ENCODE measurements at regions not wholly inside any gene's neighbourhood (a gene's known extent, or its start where the extent isn't known, plus 50 kb on each side); places are given as distances from the start of the nearest gene placed in this dataset.

DNA sequence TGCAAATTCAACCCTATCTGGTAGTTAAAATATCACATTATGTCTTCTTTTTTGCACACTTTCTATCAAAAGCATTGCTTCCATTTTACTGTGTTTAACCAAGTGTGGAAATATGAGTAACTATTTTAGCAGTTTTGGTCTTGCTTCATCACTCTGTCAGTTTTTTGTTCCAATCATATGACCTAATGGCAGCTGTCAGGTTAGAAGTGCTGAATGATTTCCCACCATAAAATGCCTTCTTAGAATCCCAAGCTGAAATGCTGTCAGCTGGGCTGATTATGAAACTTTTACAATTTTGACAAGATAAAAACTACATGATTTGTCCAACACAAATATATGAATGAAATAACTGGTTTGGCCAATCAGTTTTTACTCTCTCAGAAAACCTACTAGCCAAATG, 1654.6 kb upstream of the RAG2 start:
- H2AFZ ChIP-seq (ENCODE audit: control insufficient read depth, low read depth, low read length), result no peak overlapping the region
- RAD21 ChIA-PET (ENCODE audit: unreplicated experiment), result no interaction called here
- H3K9me3 ChIP-seq (replicated peaks; ENCODE audit: control insufficient read depth, insufficient read depth, low read length), result no peaks in the 10 kb centered on the region
- intact Hi-C loops (cut with micrococcal nuclease; ENCODE audit: unreplicated experiment) (no loop called here), in situ Hi-C loops (cut with MboI) (no loop called here)
- H3K9ac ChIP-seq (ENCODE audit: control insufficient read depth, insufficient read depth, low read length), result no peak overlapping the region
- no peaks in the 10 kb centered on the region for H3K36me3 ChIP-seq (ENCODE audit: control insufficient read depth in 2 of 2, insufficient read depth in 2 of 2, low read length in 1 of 2)
- H3K27me3 ChIP-seq (replicated peaks in 1 of 2; ENCODE audit: control insufficient read depth in 2 of 2, insufficient read depth in 2 of 2, low read length in 1 of 2), result no peaks in the 10 kb centered on the region
- FAIRE-seq (no peak), ATAC-seq (no peak), DNase-seq (ENCODE audit: low read depth, low spot score) (no peak)
- H3K4me3 ChIP-seq, result no peak overlapping the region
- BruUV-seq (replicated peaks), result no TSS peak
- no peaks in the 10 kb centered on the region for H3K4me1 ChIP-seq (ENCODE audit: control insufficient read depth, insufficient read depth, low read length)
- CTCF ChIA-PET, result no interaction called here
- no peak overlapping the region for H3K27ac ChIP-seq (ENCODE audit: control insufficient read depth, insufficient read depth)
- POLR2A ChIA-PET, result no interaction called here
- H3K4me2 ChIP-seq (ENCODE audit: control insufficient read depth, insufficient read depth), result no peak overlapping the region
- SMC1A ChIA-PET (ENCODE audit: uncharacterized antibody, unreplicated experiment), result no interaction called here
- no peaks in the 10 kb centered on the region for H4K20me1 ChIP-seq (ENCODE audit: control insufficient read depth, insufficient read depth)
- no peaks in the 10 kb centered on the region for H3K79me2 ChIP-seq (ENCODE audit: control insufficient read depth, insufficient read depth, low read length)
- TF ChIP-seq KLF5 (IDR thresholded peaks at IDR 0.05; ENCODE audit: partially characterized antibody) (no peak), RAD51 (IDR thresholded peaks at IDR 0.05) (no peak), JUNB (IDR thresholded peaks at IDR 0.05) (no peak), HDAC2 (IDR thresholded peaks at IDR 0.05) (no peak), PAX5 (IDR thresholded peaks at IDR 0.05; ENCODE audit: borderline replicate concordance, low read depth, low read length) (no peak), FOS (IDR thresholded peaks at IDR 0.05; ENCODE audit: borderline replicate concordance, extremely low read depth, insufficient read length) (no peak), ZNF274 (IDR thresholded peaks at IDR 0.05; ENCODE audit: insufficient read depth, insufficient read length) (no peak), IKZF1 (conservative IDR thresholded peaks at IDR 0.05) (no peak), KDM1A (IDR thresholded peaks at IDR 0.05; ENCODE audit: borderline replicate concordance) (no peak), ZBED1 (IDR thresholded peaks at IDR 0.05; ENCODE audit: borderline replicate concordance) (no peak), TARDBP (IDR thresholded peaks at IDR 0.05; ENCODE audit: borderline replicate concordance) (no peak)
- TF ChIP-seq, protein P1, sequence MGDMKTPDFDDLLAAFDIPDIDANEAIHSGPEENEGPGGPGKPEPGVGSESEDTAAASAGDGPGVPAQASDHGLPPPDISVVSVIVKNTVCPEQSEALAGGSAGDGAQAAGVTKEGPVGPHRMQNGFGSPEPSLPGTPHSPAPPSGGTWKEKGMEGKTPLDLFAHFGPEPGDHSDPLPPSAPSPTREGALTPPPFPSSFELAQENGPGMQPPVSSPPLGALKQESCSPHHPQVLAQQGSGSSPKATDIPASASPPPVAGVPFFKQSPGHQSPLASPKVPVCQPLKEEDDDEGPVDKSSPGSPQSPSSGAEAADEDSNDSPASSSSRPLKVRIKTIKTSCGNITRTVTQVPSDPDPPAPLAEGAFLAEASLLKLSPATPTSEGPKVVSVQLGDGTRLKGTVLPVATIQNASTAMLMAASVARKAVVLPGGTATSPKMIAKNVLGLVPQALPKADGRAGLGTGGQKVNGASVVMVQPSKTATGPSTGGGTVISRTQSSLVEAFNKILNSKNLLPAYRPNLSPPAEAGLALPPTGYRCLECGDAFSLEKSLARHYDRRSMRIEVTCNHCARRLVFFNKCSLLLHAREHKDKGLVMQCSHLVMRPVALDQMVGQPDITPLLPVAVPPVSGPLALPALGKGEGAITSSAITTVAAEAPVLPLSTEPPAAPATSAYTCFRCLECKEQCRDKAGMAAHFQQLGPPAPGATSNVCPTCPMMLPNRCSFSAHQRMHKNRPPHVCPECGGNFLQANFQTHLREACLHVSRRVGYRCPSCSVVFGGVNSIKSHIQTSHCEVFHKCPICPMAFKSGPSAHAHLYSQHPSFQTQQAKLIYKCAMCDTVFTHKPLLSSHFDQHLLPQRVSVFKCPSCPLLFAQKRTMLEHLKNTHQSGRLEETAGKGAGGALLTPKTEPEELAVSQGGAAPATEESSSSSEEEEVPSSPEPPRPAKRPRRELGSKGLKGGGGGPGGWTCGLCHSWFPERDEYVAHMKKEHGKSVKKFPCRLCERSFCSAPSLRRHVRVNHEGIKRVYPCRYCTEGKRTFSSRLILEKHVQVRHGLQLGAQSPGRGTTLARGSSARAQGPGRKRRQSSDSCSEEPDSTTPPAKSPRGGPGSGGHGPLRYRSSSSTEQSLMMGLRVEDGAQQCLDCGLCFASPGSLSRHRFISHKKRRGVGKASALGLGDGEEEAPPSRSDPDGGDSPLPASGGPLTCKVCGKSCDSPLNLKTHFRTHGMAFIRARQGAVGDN (IDR thresholded peaks at IDR 0.05), result no peak
- TF ChIP-seq, protein P2, sequence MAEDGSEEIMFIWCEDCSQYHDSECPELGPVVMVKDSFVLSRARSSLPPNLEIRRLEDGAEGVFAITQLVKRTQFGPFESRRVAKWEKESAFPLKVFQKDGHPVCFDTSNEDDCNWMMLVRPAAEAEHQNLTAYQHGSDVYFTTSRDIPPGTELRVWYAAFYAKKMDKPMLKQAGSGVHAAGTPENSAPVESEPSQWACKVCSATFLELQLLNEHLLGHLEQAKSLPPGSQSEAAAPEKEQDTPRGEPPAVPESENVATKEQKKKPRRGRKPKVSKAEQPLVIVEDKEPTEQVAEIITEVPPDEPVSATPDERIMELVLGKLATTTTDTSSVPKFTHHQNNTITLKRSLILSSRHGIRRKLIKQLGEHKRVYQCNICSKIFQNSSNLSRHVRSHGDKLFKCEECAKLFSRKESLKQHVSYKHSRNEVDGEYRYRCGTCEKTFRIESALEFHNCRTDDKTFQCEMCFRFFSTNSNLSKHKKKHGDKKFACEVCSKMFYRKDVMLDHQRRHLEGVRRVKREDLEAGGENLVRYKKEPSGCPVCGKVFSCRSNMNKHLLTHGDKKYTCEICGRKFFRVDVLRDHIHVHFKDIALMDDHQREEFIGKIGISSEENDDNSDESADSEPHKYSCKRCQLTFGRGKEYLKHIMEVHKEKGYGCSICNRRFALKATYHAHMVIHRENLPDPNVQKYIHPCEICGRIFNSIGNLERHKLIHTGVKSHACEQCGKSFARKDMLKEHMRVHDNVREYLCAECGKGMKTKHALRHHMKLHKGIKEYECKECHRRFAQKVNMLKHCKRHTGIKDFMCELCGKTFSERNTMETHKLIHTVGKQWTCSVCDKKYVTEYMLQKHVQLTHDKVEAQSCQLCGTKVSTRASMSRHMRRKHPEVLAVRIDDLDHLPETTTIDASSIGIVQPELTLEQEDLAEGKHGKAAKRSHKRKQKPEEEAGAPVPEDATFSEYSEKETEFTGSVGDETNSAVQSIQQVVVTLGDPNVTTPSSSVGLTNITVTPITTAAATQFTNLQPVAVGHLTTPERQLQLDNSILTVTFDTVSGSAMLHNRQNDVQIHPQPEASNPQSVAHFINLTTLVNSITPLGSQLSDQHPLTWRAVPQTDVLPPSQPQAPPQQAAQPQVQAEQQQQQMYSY (CRISPR knock-in tag; IDR thresholded peaks at IDR 0.05), result no peak
- TF ChIP-seq, protein P3, sequence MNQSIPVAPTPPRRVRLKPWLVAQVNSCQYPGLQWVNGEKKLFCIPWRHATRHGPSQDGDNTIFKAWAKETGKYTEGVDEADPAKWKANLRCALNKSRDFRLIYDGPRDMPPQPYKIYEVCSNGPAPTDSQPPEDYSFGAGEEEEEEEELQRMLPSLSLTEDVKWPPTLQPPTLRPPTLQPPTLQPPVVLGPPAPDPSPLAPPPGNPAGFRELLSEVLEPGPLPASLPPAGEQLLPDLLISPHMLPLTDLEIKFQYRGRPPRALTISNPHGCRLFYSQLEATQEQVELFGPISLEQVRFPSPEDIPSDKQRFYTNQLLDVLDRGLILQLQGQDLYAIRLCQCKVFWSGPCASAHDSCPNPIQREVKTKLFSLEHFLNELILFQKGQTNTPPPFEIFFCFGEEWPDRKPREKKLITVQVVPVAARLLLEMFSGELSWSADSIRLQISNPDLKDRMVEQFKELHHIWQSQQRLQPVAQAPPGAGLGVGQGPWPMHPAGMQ (IDR thresholded peaks at IDR 0.05; ENCODE audit: borderline replicate concordance), result no peak
- TF ChIP-seq, protein P4, sequence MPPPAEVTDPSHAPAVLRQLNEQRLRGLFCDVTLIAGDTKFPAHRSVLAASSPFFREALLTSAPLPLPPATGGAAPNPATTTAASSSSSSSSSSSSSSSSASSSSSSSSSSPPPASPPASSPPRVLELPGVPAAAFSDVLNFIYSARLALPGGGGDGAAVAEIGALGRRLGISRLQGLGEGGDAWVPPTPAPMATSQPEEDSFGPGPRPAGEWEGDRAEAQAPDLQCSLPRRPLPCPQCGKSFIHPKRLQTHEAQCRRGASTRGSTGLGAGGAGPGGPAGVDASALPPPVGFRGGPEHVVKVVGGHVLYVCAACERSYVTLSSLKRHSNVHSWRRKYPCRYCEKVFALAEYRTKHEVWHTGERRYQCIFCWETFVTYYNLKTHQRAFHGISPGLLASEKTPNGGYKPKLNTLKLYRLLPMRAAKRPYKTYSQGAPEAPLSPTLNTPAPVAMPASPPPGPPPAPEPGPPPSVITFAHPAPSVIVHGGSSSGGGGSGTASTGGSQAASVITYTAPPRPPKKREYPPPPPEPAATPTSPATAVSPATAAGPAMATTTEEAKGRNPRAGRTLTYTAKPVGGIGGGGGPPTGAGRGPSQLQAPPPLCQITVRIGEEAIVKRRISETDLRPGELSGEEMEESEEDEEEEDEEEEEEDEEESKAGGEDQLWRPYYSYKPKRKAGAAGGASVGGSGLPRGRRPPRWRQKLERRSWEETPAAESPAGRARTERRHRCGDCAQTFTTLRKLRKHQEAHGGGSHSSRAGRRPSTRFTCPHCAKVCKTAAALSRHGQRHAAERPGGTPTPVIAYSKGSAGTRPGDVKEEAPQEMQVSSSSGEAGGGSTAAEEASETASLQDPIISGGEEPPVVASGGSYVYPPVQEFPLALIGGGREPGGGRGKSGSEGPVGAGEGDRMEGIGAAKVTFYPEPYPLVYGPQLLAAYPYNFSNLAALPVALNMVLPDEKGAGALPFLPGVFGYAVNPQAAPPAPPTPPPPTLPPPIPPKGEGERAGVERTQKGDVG (CRISPR knock-in tag; IDR thresholded peaks at IDR 0.05), result no peak

Measured in GM12878 (cell line).